ENCODE measurements at regions not wholly inside any gene's neighbourhood (a gene's known extent, or its start where the extent isn't known, plus 50 kb on each side); places are given as distances from the start of the nearest gene placed in this dataset.

DNA sequence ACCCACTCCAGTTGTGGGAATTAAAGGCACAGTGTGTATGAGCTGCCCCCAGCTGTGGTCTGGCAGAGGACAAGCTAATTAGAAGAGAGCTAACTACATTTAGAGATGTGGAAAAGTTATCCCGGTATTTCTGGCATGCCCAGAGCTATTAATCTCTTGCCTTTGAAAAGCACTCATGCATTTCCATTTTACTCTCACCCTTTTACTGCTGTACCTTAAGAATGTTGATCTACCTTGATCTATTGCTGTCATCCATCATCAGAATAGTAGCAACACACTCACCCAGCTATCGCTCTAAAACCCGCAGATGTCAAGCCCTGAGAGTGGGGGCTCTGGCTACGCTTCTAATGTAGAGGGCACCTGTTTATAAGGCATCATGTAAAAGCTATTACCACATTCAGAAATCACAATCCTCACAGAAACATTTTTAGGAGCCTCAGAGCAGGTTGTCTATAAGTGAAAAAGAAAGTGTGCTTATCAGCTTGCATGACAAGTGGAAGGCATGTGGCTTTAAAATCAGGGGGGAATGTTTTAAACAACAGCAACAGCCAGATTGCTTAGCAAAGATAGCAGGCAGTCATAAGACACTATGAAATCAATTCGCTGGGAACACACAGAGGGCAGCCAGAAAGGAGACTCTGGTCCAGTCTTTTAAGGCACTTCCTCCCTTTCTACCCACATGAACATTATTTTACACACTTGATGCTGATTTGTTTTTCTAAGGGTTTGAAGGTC lies 224.2 kb upstream of the IRS2 start:
- no peak overlapping the region for H3K4me3 ChIP-seq (ENCODE audit: low read length)
- TF ChIP-seq, protein P1, sequence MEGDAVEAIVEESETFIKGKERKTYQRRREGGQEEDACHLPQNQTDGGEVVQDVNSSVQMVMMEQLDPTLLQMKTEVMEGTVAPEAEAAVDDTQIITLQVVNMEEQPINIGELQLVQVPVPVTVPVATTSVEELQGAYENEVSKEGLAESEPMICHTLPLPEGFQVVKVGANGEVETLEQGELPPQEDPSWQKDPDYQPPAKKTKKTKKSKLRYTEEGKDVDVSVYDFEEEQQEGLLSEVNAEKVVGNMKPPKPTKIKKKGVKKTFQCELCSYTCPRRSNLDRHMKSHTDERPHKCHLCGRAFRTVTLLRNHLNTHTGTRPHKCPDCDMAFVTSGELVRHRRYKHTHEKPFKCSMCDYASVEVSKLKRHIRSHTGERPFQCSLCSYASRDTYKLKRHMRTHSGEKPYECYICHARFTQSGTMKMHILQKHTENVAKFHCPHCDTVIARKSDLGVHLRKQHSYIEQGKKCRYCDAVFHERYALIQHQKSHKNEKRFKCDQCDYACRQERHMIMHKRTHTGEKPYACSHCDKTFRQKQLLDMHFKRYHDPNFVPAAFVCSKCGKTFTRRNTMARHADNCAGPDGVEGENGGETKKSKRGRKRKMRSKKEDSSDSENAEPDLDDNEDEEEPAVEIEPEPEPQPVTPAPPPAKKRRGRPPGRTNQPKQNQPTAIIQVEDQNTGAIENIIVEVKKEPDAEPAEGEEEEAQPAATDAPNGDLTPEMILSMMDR (conservative IDR thresholded peaks at IDR 0.05; ENCODE audit: low read length): no peak
- DNase-seq (ENCODE audit: low read depth): no peak

DNA sequence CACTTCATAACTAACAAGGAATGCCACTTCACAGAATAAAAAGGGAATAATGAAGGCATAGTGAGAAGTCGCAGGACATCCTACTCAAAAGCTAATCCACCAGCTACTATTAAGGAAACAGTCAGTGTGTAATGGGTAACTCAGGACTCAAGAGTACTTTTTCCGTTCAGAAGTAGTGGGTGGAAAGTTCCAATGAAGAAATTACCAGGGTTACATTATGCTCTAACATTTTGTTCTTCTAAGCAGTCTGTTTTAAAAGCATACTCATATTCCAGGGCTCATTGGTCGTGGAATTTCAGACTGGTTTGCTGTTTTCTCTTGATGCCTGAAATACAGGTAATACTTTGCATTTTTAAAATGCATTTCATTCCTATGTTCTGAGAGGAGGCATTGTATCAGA lies 222.4 kb upstream of the IRS2 start:
- TF ChIP-seq, protein P1 (conservative IDR thresholded peaks at IDR 0.05; ENCODE audit: low read length): no peak
- no peak overlapping the region for H3K4me3 ChIP-seq (ENCODE audit: low read length)
- no peak for DNase-seq (ENCODE audit: low read depth)

DNA sequence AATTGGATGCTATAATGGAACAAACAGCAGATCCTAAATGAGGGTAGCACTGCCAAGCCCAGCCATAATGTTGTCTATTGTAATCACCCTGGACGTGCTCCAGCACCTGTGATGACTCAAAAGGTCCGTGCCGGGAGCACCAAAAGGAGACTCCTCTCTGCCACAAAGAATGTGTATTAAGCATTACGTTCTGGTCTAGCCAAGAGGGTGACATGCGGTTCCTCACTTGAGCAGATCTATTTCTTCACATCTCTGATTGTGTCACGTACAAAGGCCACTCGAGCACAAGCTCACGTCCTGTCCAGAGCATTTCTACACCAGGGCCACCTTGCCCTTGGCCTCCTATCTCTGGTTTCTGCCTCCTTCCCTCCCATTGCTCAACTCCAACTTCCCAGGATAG lies 219.9 kb upstream of the IRS2 start:
- no peak overlapping the region for H3K4me3 ChIP-seq (ENCODE audit: low read length)
- TF ChIP-seq, protein P1 (conservative IDR thresholded peaks at IDR 0.05; ENCODE audit: low read length): no peak
- DNase-seq (ENCODE audit: low read depth): peak; percentile 81

DNA sequence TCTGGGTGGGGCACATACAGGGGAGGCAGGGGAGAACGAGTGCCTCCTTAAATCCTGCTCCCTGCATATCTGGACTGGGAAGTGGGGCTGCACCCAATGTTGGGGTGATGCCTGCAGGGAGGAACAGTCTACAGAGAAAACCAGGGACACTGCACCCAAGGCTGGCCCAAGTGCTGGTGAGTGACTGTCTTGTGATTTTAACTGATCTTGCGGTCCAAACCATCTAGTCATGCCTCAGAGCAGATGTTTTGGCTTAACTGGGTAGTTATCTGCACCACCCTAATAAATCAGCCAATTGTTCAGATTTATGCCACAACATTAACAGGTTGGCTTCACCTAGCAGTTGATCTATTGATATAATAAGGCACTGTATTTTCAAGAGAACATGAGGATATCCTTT lies 219.2 kb upstream of the IRS2 start:
- TF ChIP-seq, protein P1 (conservative IDR thresholded peaks at IDR 0.05; ENCODE audit: low read length): no peak
- no peak overlapping the region for H3K4me3 ChIP-seq (ENCODE audit: low read length)
- DNase-seq (ENCODE audit: low read depth): peak; percentile 68

DNA sequence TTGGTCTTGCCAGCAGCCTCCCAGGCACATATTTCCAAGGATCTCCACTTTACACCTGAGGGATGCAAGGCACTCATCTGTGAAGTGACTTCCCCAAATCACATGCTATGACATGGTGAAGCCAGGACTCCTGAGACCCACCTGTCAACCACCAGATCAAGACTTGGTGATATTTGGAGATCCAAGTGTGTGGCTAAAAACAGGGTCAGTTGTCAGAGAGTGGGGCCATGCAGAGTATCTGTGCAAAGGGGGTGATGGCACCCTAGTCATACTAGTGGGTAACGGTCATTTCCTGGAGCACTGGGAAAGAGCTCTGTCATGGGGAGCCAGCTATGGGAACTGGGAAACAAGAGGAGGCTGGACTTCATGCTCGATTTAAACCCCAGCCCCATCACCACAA lies 218.4 kb upstream of the IRS2 start:
- DNase-seq (ENCODE audit: low read depth): no peak
- TF ChIP-seq, protein P1 (conservative IDR thresholded peaks at IDR 0.05; ENCODE audit: low read length): no peak
- H3K4me3 ChIP-seq (ENCODE audit: low read length): no peak overlapping the region

DNA sequence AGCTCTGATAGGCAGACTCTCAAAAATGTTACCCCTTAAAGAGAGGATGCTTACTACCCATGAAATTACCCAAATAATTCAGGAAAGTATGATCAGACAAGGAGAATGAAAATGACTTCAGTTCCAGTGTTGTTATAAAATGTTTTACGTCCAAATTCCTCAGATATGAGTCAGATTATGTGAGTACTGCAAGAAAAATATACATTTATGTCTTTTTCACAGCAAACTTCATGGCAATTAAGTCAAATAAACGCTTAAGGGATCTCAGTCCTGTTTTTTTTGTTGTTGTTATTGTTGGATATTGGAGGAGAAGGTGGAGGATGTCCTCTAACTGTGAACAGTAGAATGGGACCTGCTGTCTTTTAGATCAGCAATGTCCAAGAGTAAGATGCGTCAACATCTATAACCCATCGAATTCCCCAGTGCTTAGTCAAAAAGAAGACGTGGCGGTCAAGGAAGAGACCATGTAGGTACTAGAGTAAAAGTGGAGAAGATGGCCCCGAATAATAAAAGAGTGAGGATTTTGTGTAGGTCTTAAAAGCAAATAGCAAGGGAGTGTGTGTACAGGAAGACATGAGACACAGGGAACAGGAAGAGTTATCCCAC lies 215.4 kb upstream of the IRS2 start:
- DNase-seq (ENCODE audit: low read depth): peak; percentile 48
- H3K4me3 ChIP-seq (ENCODE audit: low read length): no peak overlapping the region
- TF ChIP-seq, protein P1 (conservative IDR thresholded peaks at IDR 0.05; ENCODE audit: low read length): no peak

Measured in AG10803 (cell line).